ENCODE measurements at regions not wholly inside any gene's neighbourhood (a gene's known extent, or its start where the extent isn't known, plus 50 kb on each side); places are given as distances from the start of the nearest gene placed in this dataset.

DNA sequence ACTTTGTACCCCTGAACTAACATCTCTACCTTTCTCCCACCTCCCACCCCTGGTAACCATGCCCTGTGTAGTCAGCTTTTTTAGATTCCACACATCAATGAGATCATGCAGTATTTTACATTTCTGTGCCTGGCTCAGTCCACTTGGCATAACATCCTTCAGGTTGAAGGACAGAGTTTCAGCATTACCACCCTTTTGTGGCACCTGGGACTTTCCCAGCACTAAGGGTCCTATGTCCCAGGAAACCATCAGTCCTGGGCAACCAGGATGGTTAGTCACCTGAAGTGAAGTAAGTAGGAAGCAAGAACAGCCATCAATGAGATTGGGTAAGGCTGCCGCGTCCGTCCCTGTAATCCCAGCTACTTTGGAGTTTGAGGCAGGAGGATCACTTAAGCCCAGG is 370.6 kb downstream of the SIPA1L2 start:
- no peak for DNase-seq (ENCODE audit: low read depth in 2 of 2)

DNA sequence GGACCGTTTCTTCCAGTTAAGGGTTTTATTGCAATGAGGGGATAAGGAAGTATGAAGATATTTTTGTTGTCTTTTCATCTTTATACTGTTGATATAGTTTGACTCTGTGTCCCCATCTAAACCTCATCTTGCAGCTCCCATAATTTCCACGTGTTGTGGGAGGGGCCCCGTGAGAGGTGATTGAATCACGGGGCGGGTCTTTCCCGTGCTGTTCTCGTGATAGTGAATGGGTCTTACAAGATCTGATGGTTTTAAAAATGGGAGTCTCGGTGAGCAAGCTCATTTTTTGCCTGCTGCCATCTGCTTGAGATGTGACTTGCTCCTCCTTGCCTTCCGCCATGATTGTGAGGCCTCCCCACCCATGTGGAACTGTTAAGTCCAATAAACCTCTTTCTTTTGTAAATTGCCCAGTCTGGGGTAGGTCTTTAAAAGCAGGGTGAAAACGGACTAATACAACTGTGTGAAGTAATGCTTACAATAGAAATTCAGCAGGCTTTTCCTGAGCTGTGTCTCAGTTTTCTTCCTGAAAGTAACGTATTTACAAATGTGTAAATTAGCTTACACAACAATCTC is 377.3 kb downstream of the SIPA1L2 start:
- no peak for DNase-seq (ENCODE audit: low read depth in 2 of 2)

DNA sequence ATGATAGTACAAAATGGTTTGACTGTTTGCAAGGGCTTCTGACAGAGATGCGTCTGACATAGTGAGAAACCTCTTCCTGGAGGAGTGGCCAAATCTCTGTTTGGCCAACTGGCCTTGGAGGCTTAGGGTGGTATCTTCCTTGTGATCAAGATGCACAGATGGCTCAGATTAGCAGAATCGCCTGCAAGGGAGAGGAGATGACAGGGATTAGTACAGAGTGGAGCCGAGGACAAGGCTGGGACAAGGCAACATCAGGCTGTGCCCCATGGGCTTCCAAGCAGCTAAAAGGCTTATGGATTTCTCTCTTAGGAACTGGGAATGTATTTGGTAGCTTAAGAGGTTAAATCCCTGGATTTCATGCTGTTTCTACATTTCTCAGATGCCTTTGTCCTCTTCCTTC is 379.1 kb downstream of the SIPA1L2 start:
- no peak for DNase-seq (ENCODE audit: low read depth in 2 of 2)

DNA sequence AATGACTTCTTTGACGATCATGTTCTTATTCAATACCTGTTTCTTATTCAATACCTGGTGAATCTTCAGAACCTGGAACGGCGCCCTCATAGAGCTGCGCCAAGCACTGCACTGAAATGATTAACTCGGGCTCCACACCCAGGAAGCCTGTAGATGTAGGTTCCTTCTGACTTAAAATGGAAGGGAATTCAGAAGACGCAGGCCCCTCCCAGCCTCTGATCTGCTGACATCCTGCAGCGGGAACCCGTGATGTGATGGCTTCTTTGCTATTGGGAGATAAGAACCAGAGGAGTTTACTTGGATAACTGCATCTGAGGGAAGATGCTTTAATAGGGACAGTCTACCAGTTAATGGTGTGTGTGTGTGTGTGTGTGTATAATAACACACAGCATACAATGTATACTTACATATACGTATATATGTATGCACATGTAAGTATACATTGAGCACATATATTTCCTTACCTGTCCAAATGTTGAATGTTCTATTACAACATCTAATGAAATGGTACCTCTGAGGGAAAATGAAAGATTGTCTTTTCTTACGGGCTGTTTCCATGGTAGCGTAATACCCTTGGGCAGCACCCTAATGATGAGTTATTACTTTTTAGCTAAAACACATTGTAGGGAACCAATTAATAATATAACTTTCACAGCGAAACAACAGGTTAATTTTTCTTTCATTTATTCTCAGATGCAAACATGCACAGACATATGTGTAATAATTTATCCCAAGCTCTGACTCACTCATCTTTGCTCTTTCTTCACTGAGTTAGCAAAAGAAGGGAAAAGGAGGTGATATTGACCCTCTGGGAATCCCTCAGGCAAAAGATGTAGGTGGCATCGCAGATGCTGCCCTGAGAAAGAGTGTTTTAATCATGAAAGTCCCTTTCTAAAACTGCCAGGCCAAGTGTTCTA is 379.8 kb downstream of the SIPA1L2 start:
- no peak for DNase-seq (ENCODE audit: low read depth in 2 of 2)

DNA sequence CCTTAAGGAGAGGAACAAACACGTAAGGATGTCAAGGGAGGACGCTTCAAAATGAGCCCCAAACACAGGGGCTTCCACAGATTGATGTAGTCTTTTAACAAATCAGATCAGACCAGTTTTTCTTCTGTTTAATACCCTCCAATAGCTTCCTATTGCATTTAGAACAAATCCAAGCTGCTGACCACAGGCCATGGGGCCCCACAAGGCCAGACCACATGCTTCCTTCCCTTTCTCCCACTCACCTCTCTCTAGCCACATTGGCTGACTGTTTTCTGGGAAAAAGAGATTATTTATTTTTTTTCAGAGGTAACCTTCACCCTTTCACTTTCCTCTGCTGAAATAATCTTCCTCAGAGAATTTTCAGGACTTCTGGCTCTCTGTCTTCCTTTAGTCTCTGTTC is 380.6 kb downstream of the SIPA1L2 start:
- no peak for DNase-seq (ENCODE audit: low read depth in 2 of 2)

DNA sequence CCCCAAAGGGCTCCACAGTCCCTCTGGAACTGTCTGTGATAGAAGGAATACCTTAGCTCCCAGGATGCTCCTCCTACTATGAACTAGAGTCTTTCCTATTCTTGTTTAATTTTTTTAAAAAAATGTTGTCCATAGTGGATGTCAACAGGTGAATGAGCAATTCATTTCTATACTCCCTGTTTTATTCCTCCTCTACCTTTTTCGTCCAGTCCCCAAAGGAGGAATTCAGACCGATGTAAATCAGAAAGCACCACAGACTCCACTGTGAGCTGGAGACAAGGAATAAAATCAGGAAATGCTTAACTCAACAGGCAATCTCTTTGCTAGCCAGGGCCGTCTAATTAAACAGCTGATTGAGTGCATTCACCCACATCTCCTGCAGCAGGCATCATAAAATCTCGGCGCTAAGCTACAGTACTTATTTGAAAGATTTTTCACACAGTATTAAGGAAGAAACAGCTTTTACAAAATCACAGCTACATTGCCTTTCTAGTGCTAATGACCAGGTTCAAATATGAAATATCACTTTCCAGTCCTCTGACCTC is 381.6 kb downstream of the SIPA1L2 start:
- no peak for DNase-seq (ENCODE audit: low read depth in 2 of 2)

DNA sequence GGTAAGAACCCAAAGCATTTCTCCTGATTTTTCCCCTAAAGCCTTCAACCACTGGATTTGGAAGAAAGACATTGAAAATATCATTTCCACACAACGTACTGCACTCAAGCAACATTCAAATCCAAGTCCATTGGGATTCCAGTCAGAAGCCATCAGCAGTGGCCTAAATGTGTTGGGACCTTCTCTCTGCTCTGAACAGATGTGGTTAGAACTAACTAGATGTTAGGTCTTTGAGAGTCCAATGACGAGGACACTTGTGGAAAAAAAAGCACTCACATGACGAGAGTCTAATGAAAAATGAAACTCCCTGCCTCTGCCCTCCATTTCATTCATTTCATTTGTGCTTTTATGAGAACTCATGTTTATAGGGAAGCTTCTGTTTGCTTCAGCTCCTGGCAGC is 382.3 kb downstream of the SIPA1L2 start:
- DNase-seq (ENCODE audit: low read depth in 2 of 2) = no peak

DNA sequence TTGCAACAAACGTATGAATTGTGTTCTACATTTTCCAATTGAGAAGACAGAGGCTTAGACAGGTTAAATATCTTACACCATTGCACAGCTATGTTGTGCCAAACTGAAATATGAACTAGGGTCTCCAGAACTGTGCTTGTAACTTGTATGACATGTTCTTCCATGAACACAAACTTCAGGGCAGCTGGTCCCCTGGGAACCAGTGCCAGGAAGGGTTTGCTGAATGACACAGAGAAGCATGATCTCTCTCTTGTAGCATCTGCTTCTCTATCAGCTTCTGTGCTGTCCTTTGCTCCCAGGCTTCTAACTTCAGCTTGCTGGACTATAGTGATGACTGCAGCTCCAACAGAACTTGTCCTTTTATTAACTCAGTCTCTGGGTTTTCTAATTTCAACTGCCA is 385.5 kb downstream of the SIPA1L2 start:
- no peak for DNase-seq (ENCODE audit: low read depth in 2 of 2)

DNA sequence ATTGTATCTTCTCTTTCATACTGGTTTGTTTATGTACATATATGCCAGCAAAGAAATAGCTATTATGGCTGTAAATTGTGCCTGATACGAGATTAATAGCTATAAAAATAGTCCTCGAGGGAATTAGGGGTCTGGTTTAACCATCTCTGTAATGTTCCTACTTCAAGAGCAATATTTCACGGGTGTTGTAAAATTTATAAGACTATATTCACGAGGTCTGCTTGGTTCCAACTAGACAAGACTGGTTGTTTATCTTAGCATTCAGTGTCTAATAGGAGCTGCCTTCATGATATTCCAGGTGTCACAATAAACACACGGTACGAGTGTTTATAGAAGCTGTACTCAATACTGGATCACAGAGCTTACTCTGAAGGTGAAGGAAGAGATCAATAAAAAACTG is 389.9 kb downstream of the SIPA1L2 start:
- DNase-seq (ENCODE audit: low read depth in 2 of 2) = no peak

DNA sequence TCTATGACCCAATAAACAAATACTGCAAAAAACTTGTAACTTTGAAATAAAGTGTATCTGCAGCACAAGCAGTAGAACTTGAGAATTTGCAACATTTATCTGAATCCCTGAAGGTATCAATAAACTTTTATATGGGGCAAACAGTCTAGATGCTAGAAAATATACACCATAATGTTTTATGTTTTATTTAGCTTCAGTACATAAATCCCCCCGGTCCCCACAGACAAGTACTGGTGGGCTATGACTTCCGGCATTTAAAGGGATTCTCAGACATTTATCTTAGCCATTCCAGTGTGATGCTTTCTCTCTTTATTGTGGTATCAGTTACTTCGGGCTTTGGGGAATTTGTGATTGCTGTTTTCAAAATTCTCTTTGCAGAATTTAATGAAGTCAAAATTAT is 390.4 kb downstream of the SIPA1L2 start:
- no peak for DNase-seq (ENCODE audit: low read depth in 2 of 2)

DNA sequence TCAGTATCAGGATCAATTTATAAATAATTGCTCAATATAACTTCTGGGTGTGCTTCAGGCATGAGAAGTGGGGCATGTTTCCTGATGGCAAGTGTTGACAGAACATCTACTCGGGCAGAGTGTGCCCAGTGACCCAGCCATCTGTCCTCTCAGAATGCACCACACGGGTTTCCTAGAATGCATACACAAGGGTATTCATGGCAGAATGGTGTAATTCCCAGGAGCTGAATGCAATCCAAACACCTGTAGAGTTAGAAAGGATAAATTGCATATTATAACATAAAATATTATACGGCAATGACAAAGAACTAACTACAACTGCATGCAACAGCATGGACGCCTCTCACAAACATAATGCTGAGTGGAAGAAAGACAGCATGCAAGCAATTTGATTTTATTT is 391.9 kb downstream of the SIPA1L2 start:
- no peak for DNase-seq (ENCODE audit: low read depth in 2 of 2)

DNA sequence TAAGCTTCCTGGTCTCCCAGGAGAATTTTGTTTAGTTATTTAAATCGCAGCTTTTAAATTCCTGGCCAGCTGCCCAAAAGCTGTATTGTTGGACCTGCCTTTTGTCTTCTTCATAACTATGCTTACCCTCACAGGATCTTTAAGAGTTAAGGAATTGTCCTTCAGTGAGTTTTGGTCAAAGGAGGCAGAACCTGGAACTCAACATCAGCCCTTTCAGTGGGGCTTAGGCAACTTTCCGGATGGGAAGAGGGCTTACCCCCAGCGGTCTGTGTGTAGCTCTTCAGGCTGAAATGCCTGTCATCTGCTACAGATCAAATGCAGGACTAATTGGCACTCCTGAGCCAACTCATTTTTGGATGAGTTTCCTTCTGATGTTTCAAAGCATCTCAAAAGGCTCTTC is 402.6 kb downstream of the SIPA1L2 start:
- no peak for DNase-seq (ENCODE audit: low read depth in 2 of 2)

DNA sequence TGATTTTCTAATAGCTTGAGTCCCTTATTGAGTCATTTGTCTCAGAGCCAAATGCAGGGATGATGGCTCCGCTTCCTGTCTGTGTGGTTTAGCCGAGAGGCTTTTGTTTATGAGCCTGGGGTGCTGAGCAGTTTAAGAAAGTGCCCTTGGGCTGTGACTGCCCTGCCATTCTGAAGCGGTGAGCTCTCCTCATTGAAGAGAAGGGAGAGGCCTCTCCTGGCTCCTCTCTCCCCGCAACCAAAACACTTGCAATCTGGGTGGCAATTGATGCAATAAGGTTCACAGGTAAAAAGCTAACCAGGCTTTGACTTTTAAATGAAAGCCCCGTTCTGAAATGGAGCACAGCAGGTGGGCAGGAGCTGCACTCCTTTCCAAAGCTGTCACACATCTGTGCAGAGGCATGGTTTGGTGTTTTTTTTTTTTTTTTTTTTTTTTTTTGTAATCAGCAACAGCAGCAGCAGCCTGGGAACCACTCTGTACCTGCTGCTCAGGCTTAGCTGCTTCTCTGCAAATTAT is 403.7 kb downstream of the SIPA1L2 start:
- DNase-seq (ENCODE audit: low read depth in 2 of 2) = no peak

DNA sequence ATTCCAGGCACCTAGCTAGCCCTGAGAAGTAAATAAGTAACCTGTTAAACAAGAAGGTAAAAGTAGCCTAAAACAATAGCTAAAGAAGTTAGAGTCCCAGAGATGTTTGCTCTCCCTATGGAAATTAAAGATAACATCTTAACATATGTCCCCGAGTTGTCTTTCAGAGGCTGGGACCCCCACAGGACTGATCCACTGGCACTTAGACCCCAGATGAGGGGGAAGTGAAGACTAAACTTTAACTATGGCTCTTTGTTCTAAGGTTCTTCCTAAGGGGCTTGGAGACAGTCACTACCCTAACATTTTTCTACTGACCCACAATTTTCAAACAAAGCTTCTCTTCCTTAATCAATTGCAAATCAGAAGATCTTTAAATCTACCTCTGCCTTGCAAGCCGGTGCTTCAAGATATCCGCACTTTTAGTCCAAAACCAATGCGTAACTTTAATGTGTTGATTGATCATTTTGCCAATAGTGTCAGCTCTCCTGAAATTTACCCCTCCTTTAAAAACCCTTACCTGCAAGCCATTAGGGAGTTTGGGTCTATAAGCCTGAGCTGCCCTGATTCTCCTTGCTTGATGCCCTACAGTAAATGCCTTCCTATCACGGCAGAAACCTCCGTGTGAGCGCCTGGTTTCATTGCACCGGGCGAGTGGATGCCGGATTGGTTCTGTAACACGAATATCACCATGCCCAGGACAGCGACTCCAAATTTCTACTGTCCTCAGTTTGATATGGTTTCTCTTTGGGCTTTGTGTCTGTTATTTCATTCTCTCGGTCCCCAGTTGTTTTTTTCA is 404.4 kb downstream of the SIPA1L2 start:
- DNase-seq (ENCODE audit: low read depth in 2 of 2) = no peak

DNA sequence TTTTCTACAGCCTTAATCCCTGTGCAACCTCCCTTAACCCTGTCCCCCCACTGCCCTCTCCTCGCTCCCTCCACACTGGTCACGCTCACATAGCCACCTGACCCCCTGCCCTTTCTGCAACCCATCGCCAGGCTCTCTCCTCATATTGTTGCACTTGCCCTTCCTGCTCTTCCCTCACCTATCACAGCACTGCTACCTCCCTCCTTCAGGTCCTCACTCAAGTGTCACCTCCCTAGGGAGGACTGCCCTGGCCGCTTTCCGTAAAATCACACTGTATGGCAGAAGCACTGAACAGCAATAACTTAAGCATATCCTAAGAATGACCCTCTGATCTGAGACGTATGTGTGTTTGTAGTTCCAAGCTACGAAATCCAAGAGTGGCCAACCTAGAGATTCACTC is 406.0 kb downstream of the SIPA1L2 start:
- no peak for DNase-seq (ENCODE audit: low read depth in 2 of 2)

DNA sequence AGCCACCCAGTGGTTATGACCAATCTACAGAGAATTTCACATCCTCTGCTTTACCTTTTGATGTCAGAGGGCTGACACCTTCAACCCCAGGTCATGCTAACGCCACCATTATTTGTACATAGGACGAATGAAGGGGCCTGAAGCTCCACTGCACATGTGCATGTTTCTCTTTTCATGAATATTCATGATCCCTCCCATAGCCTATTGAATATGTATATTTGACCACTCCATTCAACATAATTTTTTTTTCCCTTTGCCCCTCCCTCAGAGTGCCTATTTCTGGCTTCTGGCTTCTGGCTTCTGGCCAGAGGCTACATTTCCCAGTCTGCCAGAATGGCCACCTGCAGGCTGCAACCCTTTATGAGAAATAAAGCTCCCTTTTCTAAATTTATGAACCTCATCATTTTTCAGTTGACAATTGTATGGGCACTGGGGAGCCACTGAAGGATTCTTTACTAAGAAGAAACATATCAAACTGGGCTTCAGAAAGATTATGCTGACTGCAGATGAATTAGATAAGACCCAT is 406.7 kb downstream of the SIPA1L2 start:
- no peak for DNase-seq (ENCODE audit: low read depth in 2 of 2)

DNA sequence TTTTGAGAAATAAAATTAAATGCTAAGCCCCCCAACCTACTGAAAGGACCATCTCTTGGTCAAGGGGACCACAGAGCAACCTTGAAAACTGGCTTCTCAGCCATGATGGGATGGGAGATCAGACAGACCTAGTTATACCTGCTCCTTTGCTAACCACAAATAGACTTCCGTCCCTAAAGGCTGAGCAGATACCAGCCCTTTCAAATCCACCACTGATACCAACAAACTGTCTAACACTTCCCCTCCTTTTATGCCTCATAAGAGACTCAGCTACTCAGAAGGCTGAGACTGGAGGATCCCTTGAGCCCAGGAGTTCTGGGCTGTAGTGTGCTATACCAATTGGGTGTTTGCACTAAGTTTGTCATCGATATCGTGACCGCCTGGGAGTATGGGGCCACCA is 407.3 kb downstream of the SIPA1L2 start:
- no peak for DNase-seq (ENCODE audit: low read depth in 2 of 2)

DNA sequence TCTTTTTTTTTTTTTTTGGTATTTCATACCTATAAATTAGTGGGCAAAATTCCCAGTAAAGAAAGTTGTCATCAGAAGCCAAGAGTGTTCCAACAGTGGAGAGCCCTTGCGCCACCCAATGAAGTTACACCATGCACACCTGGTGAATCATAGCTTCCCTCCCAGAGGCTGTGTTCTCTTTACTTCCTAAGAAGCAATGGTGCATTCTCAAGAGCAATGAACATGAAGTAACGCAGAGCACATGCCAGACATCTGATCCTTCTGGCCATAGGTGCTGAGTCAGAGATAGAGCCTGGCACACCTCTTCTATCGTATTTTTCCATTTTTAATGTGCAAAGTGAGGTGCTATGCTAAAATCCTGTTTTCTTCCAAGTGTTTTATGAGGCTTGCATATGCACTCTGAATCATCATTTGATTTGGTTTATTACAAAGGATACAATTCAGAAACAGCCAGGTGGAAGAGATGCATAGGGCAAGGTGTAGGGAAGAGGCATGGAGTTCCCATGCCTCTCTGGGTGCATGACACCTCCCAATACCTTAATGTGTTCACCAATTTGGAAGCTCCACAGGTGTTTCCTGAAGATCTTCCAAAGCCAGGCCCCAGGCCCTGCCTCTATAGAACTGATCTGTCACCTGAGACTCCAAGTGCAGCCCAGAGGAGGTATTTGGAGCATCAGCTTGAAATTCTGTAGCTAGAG is 408.0 kb downstream of the SIPA1L2 start:
- DNase-seq (ENCODE audit: low read depth in 2 of 2) = no peak

DNA sequence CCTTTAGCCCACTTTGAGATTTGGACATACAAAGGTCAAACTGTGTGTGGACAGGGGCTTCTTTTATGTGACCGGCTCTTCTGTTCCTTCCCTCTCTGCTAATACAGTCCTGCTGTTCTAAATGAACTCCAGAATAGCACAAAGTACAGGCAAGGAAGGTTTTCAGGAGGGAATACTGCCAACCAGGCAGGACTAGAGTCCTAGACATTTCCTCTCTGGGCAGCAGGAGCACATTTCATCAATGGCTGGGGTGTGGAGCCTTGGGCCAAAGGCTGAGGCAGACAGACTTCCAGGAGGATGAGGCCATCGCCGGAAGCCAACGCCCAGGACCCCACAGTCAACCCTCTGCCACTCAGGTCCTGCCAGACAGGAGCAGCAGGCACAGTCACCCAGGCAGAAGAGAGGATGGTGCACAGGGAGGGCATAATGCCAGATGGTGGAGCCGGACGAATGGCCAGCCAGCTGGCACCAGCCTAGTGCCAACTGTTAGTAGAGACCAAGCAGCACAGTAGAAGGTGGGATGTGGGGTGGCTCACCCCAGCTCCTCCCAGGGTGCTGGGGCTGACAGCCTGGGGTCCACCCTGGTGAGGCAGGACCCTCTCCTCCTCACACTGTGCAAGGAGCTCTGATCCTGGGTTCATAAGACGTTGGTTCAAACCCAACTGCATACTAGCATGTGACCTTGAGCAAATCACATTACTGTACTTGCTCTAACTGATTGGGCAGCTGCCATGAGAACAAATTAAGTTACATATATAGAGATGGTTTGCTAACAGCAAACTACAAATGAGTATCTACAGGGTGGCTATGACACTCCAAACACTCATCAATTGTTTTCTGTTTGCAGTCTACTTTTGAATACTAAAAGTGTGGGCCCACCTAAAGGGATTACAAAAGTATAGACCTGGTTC is 410.7 kb downstream of the SIPA1L2 start:
- DNase-seq (ENCODE audit: low read depth in 2 of 2) = no peak

DNA sequence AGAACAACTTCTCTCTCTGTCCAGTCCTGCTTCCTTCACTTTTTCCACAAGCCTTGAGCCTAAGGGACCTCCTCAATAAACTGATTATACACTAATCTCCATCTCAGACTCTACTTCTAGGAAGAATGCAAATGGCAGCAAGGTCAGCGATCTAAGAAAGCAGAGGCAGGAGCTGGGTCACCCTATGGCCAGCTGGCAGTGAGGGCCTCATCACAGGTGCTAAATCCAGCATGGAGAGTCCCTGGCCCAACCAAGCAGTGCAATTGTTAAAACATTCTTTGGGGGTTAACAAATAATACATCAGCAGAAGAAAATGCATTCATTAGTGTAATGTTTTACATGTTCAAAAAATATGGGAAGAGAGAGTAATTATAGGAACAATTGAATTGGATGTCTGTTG is 416.0 kb downstream of the SIPA1L2 start:
- DNase-seq (ENCODE audit: low read depth in 2 of 2) = no peak
